Endothelial cell of umbilical vein (primary cell): ENCODE measurements at regions not wholly inside any gene's neighbourhood (a gene's known extent, or its start where the extent isn't known, plus 50 kb on each side); places are given as distances from the start of the nearest gene placed in this dataset.

ENCODE experiments used
- BruUV-seq: library from RNA; stranded (reverse); fragments of 400-500 nt; replicated peaks from 2 replicates; lab custom pipeline; 2021; lab: Mats Ljungman, UMichigan
- CTCF ChIA-PET: fragments of 300-600, 350-600 bp; sonication (Branson Sonifier 250); formaldehyde crosslinking; loops from one replicate; lab custom pipeline; 2021; ENCODE audit warnings: antibody characterized with exemption, inconsistent platforms; lab: Charles Lee
- POLR2A ChIA-PET: fragments of 300-600, 350-600 bp; sonication (Branson Sonifier 250); formaldehyde crosslinking; loops from one replicate; lab custom pipeline; 2021; ENCODE audit warnings: antibody characterized with exemption, inconsistent platforms; lab: Charles Lee
- DNase-seq: peaks from one replicate; pipeline ENCODE4 v3.0.0-alpha.2; 2011; ENCODE audit warnings: low read depth, low spot score
- FAIRE-seq: peaks from 2 replicates; lab custom pipeline; 2011; peaks lifted over from hg19 to GRCh38; lab: Jason Lieb, UNC
- H2AFZ ChIP-seq: 2 replicates; pipeline ENCODE4 v1.6.0; 2012; ENCODE audit warnings: low read depth, low read length, control low read depth, inconsistent platforms
- H3K27ac ChIP-seq: 2 replicates; pipeline ENCODE4 v1.5.1; 2011; ENCODE audit warnings: low read depth, mild to moderate bottlenecking, control low read depth, low read length, moderate library complexity; ENCODE audit not compliant: insufficient read depth
- H3K27me3 ChIP-seq, 2 experiments: 2 replicates each; pipeline versions ENCODE4 v1.6.0 to v1.6.1; 2011; ENCODE audit warnings: low read length in 2 of 2, mixed read lengths in 1 of 2; ENCODE audit not compliant: control insufficient read depth in 2 of 2, insufficient read depth in 2 of 2
- H3K36me3 ChIP-seq, 2 experiments: 2 replicates in 1 of 2; 3 replicates in 1 of 2; pipeline ENCODE4 v1.5.1; 2011; ENCODE audit warnings: low read length in 2 of 2, mild to moderate bottlenecking in 1 of 2, moderate library complexity in 1 of 2; ENCODE audit not compliant: control insufficient read depth in 2 of 2, insufficient read depth in 2 of 2; ENCODE audit errors: extremely low read depth in 1 of 2
- H3K4me1 ChIP-seq: 3 replicates; pipeline ENCODE4 v1.5.1; 2011; ENCODE audit warnings: mild to moderate bottlenecking, low read length; ENCODE audit not compliant: control insufficient read depth, insufficient read depth; ENCODE audit errors: extremely low read depth
- H3K4me2 ChIP-seq: 2 replicates; pipeline ENCODE4 v1.6.1; 2011; ENCODE audit warnings: low read length, control low read depth, mixed read lengths; ENCODE audit not compliant: insufficient read depth
- H3K4me3 ChIP-seq, 3 experiments: fragments of 200-600 bp in 1 of 3; sonication (generic), shearing (Covaris generic) in 1 of 3; replicated peaks in 1 of 3; 2 replicates each; pipeline ENCODE4 v1.5.1; 2011 to 2016; ENCODE audit warnings: control low read depth in 3 of 3, low read length in 3 of 3, mild to moderate bottlenecking in 2 of 3, inconsistent platforms in 1 of 3, low read depth in 1 of 3, moderate library complexity in 1 of 3; ENCODE audit not compliant: insufficient read depth in 1 of 3
- H3K79me2 ChIP-seq: 2 replicates; pipeline ENCODE4 v1.6.0; 2012; ENCODE audit warnings: low read length, inconsistent platforms; ENCODE audit not compliant: control insufficient read depth, insufficient read depth
- H3K9ac ChIP-seq: replicated peaks from 2 replicates; pipeline ENCODE3; 2011; ENCODE audit warnings: low read length, control low read depth; ENCODE audit not compliant: insufficient read depth; ENCODE audit errors: extremely low read depth
- H3K9me1 ChIP-seq: replicated peaks from 3 replicates; pipeline ENCODE4 v1.6.0; 2011; ENCODE audit warnings: mild to moderate bottlenecking, low read length; ENCODE audit not compliant: control insufficient read depth, insufficient read depth; ENCODE audit errors: extremely low read depth
- H3K9me3 ChIP-seq: replicated peaks from 2 replicates; pipeline ENCODE4 v1.5.1; 2012; ENCODE audit warnings: low read length, inconsistent platforms; ENCODE audit not compliant: control insufficient read depth, insufficient read depth
- H4K20me1 ChIP-seq: replicated peaks from 2 replicates; pipeline ENCODE3; 2011; ENCODE audit warnings: mild to moderate bottlenecking, low read length; ENCODE audit not compliant: control insufficient read depth, insufficient read depth; ENCODE audit errors: extremely low read depth
- CTCF ChIP-seq, 2 donors: IDR thresholded peaks; 1 replicate in 1 of 2; 2 replicates in 1 of 2; pipeline ENCODE4 v1.5.1; 2011; ENCODE audit warnings: low read length in 2 of 2, mild to moderate bottlenecking in 2 of 2, moderate library complexity in 2 of 2, control low read depth in 1 of 2, inconsistent platforms in 1 of 2, low read depth in 1 of 2; ENCODE audit not compliant: insufficient read depth in 1 of 2; ENCODE audit errors: extremely low read depth in 1 of 2
- EZH2 ChIP-seq: IDR thresholded peaks from 2 replicates; pipeline ENCODE4 v1.6.1; 2012; ENCODE audit warnings: borderline replicate concordance, low read depth, mild to moderate bottlenecking, moderate library complexity, low read length, inconsistent platforms; ENCODE audit not compliant: severe bottlenecking
- FOS ChIP-seq: IDR thresholded peaks from 2 replicates; pipeline ENCODE4 v1.6.1; 2011; ENCODE audit warnings: mild to moderate bottlenecking, low read length, moderate library complexity, borderline replicate concordance; ENCODE audit not compliant: insufficient read depth
- GATA2 ChIP-seq: IDR thresholded peaks from 2 replicates; pipeline ENCODE4 v1.7.0; 2011; ENCODE audit warnings: low read depth, mild to moderate bottlenecking, moderate library complexity, mixed read lengths, low read length; ENCODE audit not compliant: insufficient read length, insufficient read depth
- JUN ChIP-seq: IDR thresholded peaks from 2 replicates; pipeline ENCODE4 v1.6.1; 2011; ENCODE audit warnings: borderline replicate concordance, low read depth; ENCODE audit not compliant: insufficient read length, insufficient read depth
- MAX ChIP-seq: IDR thresholded peaks from 2 replicates; pipeline ENCODE4 v1.6.1; 2011; ENCODE audit not compliant: insufficient read depth, insufficient read length
- MYC ChIP-seq: IDR thresholded peaks from one replicate; pipeline ENCODE4 v1.6.1; 2011; ENCODE audit warnings: mild to moderate bottlenecking, low read depth, low read length
- POLR2A ChIP-seq: IDR thresholded peaks from 2 replicates; pipeline ENCODE4 v1.6.1; 2012; ENCODE audit warnings: low read depth, mild to moderate bottlenecking, control low read depth, low read length
- POLR2AphosphoS5 ChIP-seq: IDR thresholded peaks from 2 replicates; pipeline ENCODE4 v1.6.1; 2012; ENCODE audit warnings: low read depth, mild to moderate bottlenecking, control low read depth, low read length, moderate library complexity; ENCODE audit not compliant: insufficient read depth
- dilution Hi-C: fragments of 300-500 bp; cut with MboI; formaldehyde crosslinking; loops from one replicate; pipeline ENCODE4 v1.15.0; 2019; ENCODE audit warnings: low sequenced_read_pairs; ENCODE audit not compliant: extremely low pct_ligation_motif_present
- intact Hi-C: fragments of 100-400 bp; cut with micrococcal nuclease; formaldehyde crosslinking; loops from one replicate; pipeline ENCODE4 v1.10.0; 2022

- Histone ChIP-seq H3K4me1 (no peaks in the 10 kb centered on the region), H3K4me3 (no peak overlapping the region), H3K36me3 (no peaks in the 10 kb centered on the region), H3K27ac (no peak overlapping the region), H3K27me3 (no peaks in the 10 kb centered on the region), H3K9me3 (no peaks in the 10 kb centered on the region), H3K4me2 (no peak overlapping the region), H3K79me2 (no peaks in the 10 kb centered on the region), H4K20me1 (no peaks in the 10 kb centered on the region), H3K9me1 (no peaks in the 10 kb centered on the region), H3K9ac (no peak overlapping the region), H2AFZ (no peak overlapping the region)
- ChIA-PET CTCF (no interaction called here), POLR2A (no interaction called here)
- DNase-seq (no peak), FAIRE-seq (no peak)
- intact Hi-C loops, result no loop called here
- TF ChIP-seq CTCF (IDR thresholded peaks at IDR 0.05; ENCODE audit: extremely low read depth in 1 of 2, insufficient read depth in 1 of 2, low read depth in 1 of 2, low read length in 2 of 2), result no peak
- TF ChIP-seq FOS, result no peak
- no peak for TF ChIP-seq JUN
- no peak for TF ChIP-seq MYC
- TF ChIP-seq POLR2AphosphoS5, result no peak
- TF ChIP-seq GATA2, result no peak
- no peak for TF ChIP-seq POLR2A
- TF ChIP-seq MAX, result no peak
- TF ChIP-seq EZH2, result no peak
- dilution Hi-C loops, result no loop called here
- no TSS peak for BruUV-seq
Measured at GRCh38 chr7:106569500-106569929, 91.4 kb downstream of the CCDC71L start.
